Dendritic cell treated with granulocyte-macrophage colony-stimulating factor and Interleukin-4, amounts not matched to agents 40 ng/mL and 50 ng/mL, for 4 days (primary cell): ENCODE measurements at regions not wholly inside any gene's neighbourhood (a gene's known extent, or its start where the extent isn't known, plus 50 kb on each side); places are given as distances from the start of the nearest gene placed in this dataset.
A peak's percentile ranks its signal among the peaks of the same experiment; 100 is the strongest.
"Not testable (repeated sequence)": the region's sequence is repeated elsewhere in the genome, so short reads cannot be mapped to it uniquely, and the experiment has no call there.

Experiments used
- H3K27ac Mint-ChIP-seq: one replicate; pipeline ENCODE4 v1.8.0; 2022; ENCODE audit warnings: mild to moderate bottlenecking, mixed read lengths
- H3K27me3 Mint-ChIP-seq: one replicate; pipeline ENCODE4 v1.8.0; 2022; ENCODE audit warnings: mild to moderate bottlenecking, mixed read lengths
- H3K36me3 Mint-ChIP-seq: one replicate; pipeline ENCODE4 v1.8.0; 2022; ENCODE audit warnings: low read depth, mixed read lengths
- H3K4me1 Mint-ChIP-seq: one replicate; pipeline ENCODE4 v1.8.0; 2022; ENCODE audit warnings: low read depth, mixed read lengths
- H3K4me3 Mint-ChIP-seq: one replicate; pipeline ENCODE4 v1.8.0; 2022; ENCODE audit warnings: mild to moderate bottlenecking, moderate library complexity, mixed read lengths
- H3K9me3 Mint-ChIP-seq: one replicate; pipeline ENCODE4 v1.8.0; 2022; ENCODE audit warnings: mixed read lengths
- intact Hi-C: fragments of 100-400 bp; cut with micrococcal nuclease; formaldehyde crosslinking; loops from one replicate; pipeline ENCODE4 v1.15.0; 2022

DNA sequence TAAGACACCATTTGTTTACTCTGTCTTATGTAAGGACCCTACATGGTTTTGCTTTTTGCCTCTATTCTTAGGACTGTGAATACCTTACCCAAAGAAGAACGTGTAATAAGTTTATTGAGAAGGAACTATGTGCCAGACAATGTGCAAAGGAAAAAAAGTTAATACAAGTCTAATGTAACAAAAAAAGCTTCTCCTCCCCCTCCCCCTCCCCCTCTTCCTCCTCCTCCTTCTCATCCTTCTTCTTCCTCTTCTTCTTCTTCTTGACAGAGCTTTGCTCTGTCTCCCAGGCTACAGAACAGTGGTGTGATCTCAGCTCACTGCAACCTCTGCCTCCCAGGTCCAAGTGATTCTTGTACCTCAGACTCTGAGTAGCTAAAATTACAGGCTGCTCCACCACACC lies 50.9 kb upstream of the MITF start:
- Mint-ChIP-seq H3K9me3 (no peaks in the 10 kb centered on the region), H3K27me3 (peaks cover 2% of the 10 kb centered on the region), H3K4me1 (peaks cover 30% of the 10 kb centered on the region), H3K36me3 (no peaks in the 10 kb centered on the region), H3K27ac (peak overlapping the region; percentile 65), H3K4me3 (no peak overlapping the region)
- intact Hi-C loops = no loop called here

DNA sequence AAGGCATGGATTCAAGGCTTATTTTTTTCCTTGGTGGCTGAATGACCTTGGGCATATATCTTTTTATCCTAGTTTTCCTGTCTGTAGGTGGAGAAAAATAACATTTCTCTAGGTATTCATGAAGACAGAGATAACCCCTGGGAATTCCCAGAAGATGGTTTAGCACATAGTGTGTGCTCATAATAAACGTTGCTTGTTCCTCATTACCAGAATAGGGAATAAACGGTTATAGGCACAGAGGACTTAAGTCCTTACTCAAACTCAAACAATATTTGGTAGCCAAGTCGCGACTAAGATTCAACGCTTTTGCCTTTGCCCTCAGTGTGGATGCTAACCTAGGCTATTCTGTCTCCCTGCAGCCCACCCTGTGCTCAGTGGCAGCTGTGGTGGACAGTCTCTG lies 51.6 kb upstream of the MITF start:
- H3K4me1 Mint-ChIP-seq = peaks cover 30% of the 10 kb centered on the region
- no peak overlapping the region for H3K27ac Mint-ChIP-seq
- H3K27me3 Mint-ChIP-seq = peaks cover 2% of the 10 kb centered on the region
- no peak overlapping the region for H3K4me3 Mint-ChIP-seq
- H3K36me3 Mint-ChIP-seq = no peaks in the 10 kb centered on the region
- intact Hi-C loops = no loop called here
- no peaks in the 10 kb centered on the region for H3K9me3 Mint-ChIP-seq

DNA sequence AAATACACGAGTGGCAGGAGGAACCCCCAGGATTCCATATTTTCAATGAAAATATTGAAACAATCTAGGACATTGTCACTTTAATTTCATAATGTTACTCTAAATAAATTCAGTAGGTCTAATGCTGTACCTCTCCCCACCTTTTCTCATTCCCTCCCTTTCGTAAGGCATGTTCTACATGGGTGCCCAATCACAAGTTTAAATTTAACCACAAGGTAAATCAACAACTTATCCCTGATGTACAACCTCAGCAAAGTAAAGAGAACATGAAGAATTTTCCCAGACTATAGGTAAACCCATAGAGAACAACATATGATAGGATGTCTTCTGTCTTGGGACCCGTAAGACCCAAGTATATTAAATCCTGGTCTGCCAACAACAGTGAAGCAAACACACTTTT lies 53.2 kb upstream of the MITF start:
- H3K36me3 Mint-ChIP-seq = no peaks in the 10 kb centered on the region
- no peaks in the 10 kb centered on the region for H3K9me3 Mint-ChIP-seq
- intact Hi-C loops = no loop called here
- peaks cover 30% of the 10 kb centered on the region for H3K4me1 Mint-ChIP-seq
- H3K27ac Mint-ChIP-seq = no peak overlapping the region
- H3K27me3 Mint-ChIP-seq = peaks cover 4% of the 10 kb centered on the region
- H3K4me3 Mint-ChIP-seq = no peak overlapping the region

DNA sequence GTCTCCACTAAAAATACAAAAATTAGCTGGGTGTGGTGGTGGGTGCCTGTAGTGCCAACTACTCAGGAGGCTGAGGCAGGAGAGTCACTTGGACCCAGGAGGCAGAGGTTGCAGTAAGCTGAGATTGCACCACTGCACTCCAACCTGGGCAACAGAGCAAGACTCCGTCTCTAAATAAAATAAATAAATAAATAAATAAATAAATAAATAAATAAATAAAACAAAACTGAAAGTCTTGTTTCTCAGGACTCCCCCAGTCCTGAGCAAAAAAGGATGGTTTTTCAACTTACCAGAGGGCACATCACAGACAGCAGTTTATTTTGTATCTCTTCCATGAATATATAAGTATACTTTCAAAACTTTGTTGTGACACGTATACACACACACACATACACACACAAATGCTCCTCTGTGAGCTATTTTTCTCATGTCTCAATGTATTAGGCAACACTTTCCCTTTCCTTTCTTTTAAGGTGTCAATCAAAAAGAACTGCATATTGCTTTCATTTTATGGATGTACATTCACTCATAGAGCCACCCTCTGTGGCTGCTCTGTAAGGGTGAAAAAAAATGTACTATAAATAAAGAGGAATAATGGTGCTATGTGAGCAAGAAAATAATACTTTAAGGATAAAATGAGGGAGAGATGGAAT lies 54.8 kb upstream of the MITF start:
- intact Hi-C loops = no loop called here
- no peak overlapping the region for H3K4me3 Mint-ChIP-seq
- H3K4me1 Mint-ChIP-seq = peaks cover 30% of the 10 kb centered on the region
- H3K36me3 Mint-ChIP-seq = no peaks in the 10 kb centered on the region
- H3K27ac Mint-ChIP-seq = no peak overlapping the region
- H3K27me3 Mint-ChIP-seq = peaks cover 4% of the 10 kb centered on the region
- no peaks in the 10 kb centered on the region for H3K9me3 Mint-ChIP-seq

DNA sequence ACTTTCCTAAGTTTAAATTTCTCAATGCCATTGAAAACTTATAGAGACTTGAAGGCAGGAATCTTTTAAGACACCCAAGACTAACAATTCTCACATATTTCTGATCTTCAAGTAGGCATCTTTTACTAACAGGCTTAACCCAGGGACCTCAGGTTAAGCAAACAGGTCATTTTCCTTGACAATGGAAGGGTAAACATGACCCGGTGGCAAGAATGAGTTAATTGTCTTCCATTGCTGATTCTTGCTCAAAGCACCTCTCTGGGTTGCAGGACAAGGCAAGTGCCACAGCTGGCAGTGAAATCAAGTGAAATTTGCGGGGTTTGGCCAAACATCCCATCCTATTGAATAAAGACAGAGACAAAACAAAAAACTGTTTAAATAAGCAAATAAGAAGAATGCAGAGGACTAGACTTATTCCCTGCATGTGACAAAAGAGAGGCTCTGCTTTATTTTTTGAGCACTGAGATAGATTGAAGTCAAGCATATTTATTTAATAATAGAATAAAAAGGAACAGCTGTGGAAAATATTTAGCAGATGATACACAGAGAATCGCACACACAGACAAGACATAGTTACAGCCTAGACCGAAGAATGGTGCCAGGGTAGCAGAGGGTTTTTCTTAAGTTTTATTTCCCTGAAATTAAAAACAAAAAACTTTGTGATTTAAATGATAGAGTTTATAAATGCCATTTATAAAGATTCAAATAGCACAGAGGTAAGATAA lies 56.0 kb upstream of the MITF start:
- intact Hi-C loops = no loop called here
- Mint-ChIP-seq H3K36me3 (no peaks in the 10 kb centered on the region), H3K4me3 (no peak overlapping the region), H3K9me3 (no peaks in the 10 kb centered on the region), H3K27me3 (peaks cover 5% of the 10 kb centered on the region), H3K4me1 (peaks cover 23% of the 10 kb centered on the region), H3K27ac (no peak overlapping the region)

DNA sequence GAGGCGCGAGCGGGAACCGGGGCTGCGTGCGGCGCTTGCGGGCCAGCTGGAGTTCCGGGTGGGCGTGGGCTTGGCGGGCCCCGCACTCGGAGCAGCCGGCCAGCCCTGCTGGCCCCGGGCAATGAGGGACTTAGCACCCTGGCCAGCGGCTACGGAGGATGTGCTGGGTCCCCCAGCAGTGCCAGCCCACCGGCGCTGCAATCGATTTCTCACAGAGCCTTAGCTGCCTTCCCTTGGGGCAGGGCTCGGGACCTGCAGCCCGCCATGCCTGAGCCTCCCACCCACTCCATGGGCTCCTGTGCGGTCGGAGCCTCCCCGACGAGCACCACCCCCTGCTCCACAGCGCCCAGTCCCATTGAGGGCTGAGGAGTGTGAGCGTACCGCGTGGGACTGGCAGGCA lies 61.8 kb upstream of the MITF start:
- H3K27ac Mint-ChIP-seq, H3K4me1 Mint-ChIP-seq, H3K36me3 Mint-ChIP-seq, H3K27me3 Mint-ChIP-seq, H3K9me3 Mint-ChIP-seq, intact Hi-C loops, H3K4me3 Mint-ChIP-seq: not testable (repeated sequence)

DNA sequence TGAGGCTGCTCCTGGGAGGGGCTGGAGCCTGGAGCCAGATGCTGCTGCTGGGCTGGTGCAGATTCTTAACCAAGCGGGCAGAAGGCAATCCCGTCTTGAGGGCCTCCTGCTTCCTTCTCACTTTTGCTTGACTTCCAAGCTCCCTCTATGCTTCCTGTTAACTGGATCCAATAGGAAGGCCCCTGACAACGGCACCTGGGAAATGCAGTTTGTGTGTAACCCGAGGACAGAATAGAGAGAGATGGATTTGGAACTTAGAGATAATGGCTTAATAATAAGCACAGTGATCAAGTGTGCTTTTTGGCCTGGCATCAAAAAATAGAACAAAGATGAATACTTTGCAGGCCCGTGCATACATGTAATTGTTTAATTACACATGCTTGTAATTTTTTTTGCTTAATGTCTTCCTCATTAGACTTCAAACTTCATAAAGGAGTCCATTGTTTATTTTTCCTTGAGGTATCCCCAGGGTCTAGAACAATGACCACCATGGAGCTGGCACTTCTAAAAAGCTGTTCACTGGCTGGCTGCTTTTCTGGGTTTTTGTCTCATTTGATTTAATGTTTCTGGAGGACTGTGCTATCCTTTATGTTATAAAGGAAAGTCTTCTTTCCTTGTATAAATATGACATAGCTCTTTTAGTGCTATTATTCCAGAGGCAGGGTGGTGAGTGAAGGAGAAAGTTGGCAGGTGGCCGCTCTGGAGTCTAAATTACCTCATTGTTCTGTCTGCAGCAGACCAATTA lies 63.3 kb upstream of the MITF start:
- Mint-ChIP-seq H3K27me3 (peaks cover 3% of the 10 kb centered on the region), H3K27ac (no peak overlapping the region), H3K36me3 (no peaks in the 10 kb centered on the region), H3K9me3 (no peaks in the 10 kb centered on the region), H3K4me3 (no peak overlapping the region), H3K4me1 (peaks cover 5% of the 10 kb centered on the region)
- intact Hi-C loops = no loop called here

DNA sequence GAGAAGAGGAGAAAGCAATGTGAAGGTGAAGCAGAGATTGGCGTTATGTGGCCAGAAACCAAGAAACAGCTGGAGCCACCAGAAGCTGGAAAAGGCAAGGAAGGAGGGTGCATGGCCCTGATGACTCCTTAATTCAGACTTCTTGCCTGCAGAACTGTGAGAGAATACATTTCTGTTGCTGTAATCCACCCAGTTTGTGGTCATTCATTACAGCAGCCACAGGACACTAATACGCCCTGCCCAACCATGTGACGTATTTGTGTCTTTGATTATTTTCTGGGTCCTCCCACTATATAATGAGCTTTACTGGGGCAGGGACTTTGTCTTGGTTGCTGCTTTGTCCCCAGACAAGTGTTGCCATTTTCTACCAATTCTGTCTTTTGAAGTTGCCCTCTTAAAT lies 64.5 kb upstream of the MITF start:
- Mint-ChIP-seq H3K9me3 (no peaks in the 10 kb centered on the region), H3K36me3 (no peaks in the 10 kb centered on the region), H3K4me3 (no peak overlapping the region), H3K27ac (no peak overlapping the region), H3K4me1 (peaks cover 5% of the 10 kb centered on the region), H3K27me3 (peaks cover 3% of the 10 kb centered on the region)
- intact Hi-C loops = loop anchor here (5.0 kb wide), 2 partner anchors 237 to 367 kb away; no protein-coding TSS in a partner anchor

DNA sequence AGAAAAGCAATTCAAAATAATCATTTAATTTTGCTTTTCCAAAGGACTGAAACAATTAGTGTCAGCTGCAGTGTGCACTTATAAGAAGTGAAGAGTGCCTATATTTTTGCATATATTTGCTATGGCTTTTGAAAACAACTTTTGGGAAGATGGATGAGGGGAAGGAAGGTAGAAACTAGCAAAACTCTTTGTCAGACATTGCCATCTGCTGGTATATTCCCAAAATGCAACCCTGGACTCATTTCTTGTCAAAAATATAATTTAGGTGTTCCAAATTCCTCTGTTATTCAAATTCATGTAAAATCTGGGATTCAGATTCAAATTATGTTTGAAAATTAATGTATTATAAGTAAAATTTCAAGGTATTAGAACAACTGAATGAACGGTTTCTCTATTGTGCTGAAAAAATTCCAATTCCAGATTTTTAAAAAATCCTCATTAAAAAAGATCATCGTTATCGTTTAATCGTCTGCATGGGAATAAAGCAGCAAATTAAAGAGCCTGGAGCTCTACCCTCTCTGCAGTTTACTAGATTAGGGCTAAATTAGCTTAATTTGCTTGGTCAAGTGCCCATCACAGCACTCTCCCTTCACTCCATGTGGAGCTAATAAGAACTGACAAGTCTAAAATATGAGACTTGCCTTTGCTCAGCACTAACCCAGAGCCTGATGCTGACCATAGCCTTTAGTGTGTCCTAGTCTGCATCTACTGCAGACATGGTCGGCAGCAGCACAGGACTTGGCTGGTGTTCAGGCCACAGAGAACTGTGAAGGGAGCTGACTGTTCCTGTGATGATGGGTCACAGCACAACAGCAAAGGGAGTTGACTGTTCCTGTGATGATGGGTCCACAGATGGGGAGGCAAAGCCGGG lies 67.9 kb upstream of the MITF start:
- intact Hi-C loops = loop anchor here (1.0 to 5.0 kb wide), 4 partner anchors 234 to 551 kb away; no protein-coding TSS in a partner anchor
- H3K27me3 Mint-ChIP-seq = no peaks in the 10 kb centered on the region
- no peak overlapping the region for H3K4me3 Mint-ChIP-seq

DNA sequence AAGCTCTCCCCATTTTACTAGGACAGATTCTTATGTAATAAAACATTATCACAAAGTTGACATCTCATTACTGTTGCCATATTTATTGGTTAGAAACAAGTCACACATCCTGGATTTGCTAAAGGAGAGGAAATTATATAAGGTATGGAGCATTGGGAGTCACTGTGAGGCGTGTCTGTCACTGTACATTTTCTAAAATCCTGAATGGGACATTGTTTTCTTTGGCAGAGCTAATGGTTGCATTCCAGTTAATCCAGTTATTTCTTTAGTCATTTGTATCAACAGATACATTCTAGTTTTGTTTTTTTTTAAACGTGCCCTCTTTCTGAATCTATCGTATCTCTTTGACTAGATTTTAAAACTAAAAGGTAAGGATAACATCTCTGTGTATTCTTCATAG lies 70.2 kb upstream of the MITF start:
- intact Hi-C loops = no loop called here
- Mint-ChIP-seq H3K27me3 (no peaks in the 10 kb centered on the region), H3K36me3 (no peaks in the 10 kb centered on the region)

More for the DNA sequence above, 67.9 kb upstream of the MITF start:
- no peaks in the 10 kb centered on the region for H3K9me3 Mint-ChIP-seq
- no peaks in the 10 kb centered on the region for H3K4me1 Mint-ChIP-seq
- no peak overlapping the region for H3K27ac Mint-ChIP-seq
- no peaks in the 10 kb centered on the region for H3K36me3 Mint-ChIP-seq

DNA sequence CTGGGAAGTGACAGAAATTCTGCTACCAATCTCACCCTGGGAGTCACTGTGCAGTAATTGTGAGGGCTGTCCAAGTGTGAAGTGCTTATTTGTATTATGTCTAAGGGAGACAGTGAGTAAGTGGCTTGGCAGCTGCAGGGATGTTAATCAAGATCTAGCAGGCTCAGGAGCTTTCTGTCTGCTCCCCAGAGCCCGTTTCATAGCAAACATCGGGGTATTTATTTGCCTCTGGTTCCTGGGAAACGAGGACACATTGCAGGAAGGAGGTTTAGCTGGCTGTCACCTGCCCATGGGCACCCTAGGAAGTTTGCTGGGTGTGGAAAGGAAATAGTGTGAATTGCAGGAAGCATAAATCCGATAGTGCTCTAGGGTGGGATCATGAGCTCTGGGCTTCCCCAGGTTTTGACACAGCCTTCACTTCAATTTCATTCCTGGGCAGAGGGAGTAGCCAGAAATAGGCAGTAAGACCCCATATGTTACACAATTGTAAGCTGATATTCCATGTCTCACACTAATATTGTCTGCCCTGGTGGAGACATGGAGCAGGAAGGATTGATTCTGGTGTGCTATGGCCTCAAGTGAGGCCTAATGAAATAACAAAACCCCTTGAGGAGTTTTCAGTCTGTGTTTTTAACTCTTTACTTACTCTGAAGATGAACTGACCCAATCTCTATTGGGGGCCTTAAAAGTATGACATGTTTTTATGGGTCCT lies 74.1 kb upstream of the MITF start:
- intact Hi-C loops = no loop called here
- Mint-ChIP-seq H3K27me3 (peaks cover 1% of the 10 kb centered on the region), H3K9me3 (no peaks in the 10 kb centered on the region), H3K4me1 (peaks cover 6% of the 10 kb centered on the region), H3K4me3 (no peak overlapping the region), H3K27ac (no peak overlapping the region), H3K36me3 (no peaks in the 10 kb centered on the region)

More for the DNA sequence above, 70.2 kb upstream of the MITF start:
- Mint-ChIP-seq H3K9me3 (no peaks in the 10 kb centered on the region), H3K4me1 (peaks cover 6% of the 10 kb centered on the region), H3K4me3 (no peak overlapping the region), H3K27ac (no peak overlapping the region)

DNA sequence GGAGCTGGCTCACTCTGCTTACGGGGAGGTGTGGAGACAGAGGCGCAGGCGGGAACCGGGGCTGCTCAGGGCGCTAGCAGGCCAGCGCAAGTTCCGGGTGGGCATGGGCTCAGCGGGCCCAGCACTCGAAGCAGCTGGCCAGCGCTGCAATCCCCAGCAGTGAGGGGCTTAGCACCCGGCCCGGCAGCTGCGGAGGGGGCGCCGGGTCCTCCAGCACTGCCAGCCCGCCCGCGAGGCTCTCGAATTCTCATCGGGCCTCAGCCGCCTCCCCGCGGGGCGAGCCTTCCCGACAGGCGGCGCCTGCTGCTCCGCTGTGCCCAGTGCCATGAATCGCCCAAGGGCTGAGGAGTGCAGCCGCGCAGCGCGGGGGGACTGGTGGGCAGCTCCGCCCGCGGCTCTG lies 78.6 kb upstream of the MITF start:
- H3K36me3 Mint-ChIP-seq = no peaks in the 10 kb centered on the region
- intact Hi-C loops = no loop called here
- peaks cover 2% of the 10 kb centered on the region for H3K4me1 Mint-ChIP-seq
- no peak overlapping the region for H3K4me3 Mint-ChIP-seq
- H3K27ac Mint-ChIP-seq = no peak overlapping the region
- no peaks in the 10 kb centered on the region for H3K9me3 Mint-ChIP-seq
- peaks cover 1% of the 10 kb centered on the region for H3K27me3 Mint-ChIP-seq

DNA sequence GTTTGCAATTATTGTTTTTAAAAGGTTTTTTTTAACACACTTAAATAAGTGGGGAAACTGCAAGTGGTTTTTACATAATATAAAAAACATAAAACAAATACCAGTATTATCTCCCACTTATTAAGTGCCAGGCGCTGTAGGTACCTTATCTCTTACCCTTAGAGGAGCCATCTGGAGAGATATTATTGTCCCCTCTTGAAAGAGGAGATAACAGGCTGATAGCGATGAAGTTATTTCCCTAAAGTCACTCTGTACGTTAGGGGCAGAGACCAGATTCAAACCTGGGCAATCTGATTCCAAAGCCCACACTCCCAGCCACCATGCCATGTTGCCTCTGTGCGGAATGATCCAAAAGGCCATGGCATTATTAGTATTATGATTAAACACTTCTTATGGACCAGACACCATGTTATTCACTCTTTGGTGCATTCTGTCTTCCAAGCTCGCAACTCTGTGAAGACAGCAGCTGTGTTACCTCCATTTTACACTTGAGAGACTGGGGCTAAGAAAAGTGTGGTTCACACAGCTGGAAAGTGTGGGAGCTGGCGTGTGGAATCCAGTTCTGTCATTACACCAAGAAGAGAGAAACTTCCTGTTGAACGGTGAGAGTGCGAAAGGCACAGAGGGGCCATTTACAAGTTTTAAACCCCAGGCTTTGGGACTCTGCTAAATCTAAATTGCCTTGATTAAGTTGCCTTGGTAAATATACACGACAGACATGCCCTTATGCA lies 79.9 kb upstream of the MITF start:
- no peaks in the 10 kb centered on the region for H3K9me3 Mint-ChIP-seq
- peaks cover 1% of the 10 kb centered on the region for H3K27me3 Mint-ChIP-seq
- H3K4me3 Mint-ChIP-seq = no peak overlapping the region
- no peak overlapping the region for H3K27ac Mint-ChIP-seq
- intact Hi-C loops = no loop called here
- H3K4me1 Mint-ChIP-seq = no peaks in the 10 kb centered on the region
- no peaks in the 10 kb centered on the region for H3K36me3 Mint-ChIP-seq
